ENCODE measurements at regions not wholly inside any gene's neighbourhood (a gene's known extent, or its start where the extent isn't known, plus 50 kb on each side); places are given as distances from the start of the nearest gene placed in this dataset.

DNA sequence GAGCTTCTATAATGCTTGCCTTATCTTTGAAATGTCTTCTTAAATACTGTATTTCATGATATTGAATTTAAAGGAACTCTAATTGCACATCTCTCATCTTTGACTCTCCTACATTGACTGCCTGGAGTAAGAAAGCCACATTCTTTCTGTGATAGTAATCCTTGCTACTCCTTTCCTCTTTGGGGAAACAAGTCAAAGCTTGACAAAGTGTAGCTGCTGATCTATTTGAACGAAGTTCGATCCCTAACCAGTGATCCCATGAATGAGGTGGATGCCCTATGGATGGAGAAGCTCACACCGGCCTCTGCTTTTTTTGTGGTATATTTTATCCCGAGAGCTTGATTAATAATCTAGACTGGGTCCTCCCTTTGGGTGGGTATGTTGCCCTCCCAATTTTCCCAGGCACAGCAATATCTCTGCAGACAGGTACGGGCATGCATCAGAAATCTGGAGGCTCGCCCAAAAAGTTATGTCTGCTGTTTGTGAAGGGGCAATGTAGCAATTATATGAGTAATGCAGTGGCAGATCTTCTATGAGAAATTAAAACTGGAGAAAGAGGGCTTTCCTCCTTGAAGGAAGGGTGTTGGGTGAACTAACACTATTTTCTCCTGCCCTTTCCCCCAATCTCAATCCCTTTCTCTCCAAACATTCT lies 163.0 kb upstream of the FRMD6 start:
- DNase-seq (ENCODE audit: low read depth), result no peak
- no peak overlapping the region for H3K4me3 ChIP-seq (ENCODE audit: low read length)
- TF ChIP-seq, protein P1, sequence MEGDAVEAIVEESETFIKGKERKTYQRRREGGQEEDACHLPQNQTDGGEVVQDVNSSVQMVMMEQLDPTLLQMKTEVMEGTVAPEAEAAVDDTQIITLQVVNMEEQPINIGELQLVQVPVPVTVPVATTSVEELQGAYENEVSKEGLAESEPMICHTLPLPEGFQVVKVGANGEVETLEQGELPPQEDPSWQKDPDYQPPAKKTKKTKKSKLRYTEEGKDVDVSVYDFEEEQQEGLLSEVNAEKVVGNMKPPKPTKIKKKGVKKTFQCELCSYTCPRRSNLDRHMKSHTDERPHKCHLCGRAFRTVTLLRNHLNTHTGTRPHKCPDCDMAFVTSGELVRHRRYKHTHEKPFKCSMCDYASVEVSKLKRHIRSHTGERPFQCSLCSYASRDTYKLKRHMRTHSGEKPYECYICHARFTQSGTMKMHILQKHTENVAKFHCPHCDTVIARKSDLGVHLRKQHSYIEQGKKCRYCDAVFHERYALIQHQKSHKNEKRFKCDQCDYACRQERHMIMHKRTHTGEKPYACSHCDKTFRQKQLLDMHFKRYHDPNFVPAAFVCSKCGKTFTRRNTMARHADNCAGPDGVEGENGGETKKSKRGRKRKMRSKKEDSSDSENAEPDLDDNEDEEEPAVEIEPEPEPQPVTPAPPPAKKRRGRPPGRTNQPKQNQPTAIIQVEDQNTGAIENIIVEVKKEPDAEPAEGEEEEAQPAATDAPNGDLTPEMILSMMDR (conservative IDR thresholded peaks at IDR 0.05; ENCODE audit: low read depth, low read length), result no peak

DNA sequence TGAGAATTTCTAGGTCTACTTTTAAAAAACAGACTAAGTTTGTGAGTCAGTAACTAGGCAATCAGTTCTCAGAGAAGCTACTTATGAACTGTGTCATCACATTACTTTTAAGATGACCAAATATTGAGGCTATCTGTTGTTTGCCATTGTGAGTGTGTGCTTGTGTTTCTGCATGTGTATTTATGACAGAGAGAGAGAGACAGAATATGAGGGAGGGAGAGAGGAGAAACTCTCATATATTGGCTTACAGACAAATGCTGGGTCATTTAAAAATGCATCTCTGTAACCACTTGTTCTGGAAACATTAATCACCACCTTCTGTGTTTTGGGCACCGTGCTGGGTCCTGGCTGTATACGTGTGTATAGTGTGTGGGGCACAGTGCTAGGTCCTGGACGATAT lies 161.5 kb upstream of the FRMD6 start:
- H3K4me3 ChIP-seq (ENCODE audit: low read length), result no peak overlapping the region
- no peak for DNase-seq (ENCODE audit: low read depth)
- TF ChIP-seq, protein P1 (conservative IDR thresholded peaks at IDR 0.05; ENCODE audit: low read depth, low read length), result no peak

DNA sequence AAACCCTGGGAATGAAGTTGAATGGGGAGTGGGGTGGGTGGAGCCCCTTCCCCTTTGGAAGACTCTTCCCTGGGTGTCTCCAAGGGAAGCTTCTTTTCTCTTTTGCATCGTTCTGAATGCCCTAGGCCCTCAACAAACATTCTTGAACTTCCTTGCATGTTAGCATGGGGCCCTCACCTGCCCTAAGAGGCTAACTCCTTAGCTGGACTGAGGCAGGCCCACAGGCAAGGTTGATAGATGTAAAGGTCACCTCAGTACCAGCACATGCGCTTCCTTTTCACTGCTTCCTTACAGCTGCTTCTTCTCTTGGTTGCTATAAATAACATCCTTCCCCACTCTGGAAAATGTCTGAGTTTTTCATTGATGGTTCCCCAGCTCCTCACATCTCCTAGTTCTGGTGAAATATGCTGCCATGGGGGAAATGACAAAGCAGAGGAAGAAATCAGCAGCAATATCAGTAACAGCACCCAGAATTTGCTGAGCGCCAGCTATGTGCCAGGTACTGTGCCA lies 160.6 kb upstream of the FRMD6 start:
- no peak for DNase-seq (ENCODE audit: low read depth)
- TF ChIP-seq, protein P1 (conservative IDR thresholded peaks at IDR 0.05; ENCODE audit: low read depth, low read length), result no peak
- no peak overlapping the region for H3K4me3 ChIP-seq (ENCODE audit: low read length)

DNA sequence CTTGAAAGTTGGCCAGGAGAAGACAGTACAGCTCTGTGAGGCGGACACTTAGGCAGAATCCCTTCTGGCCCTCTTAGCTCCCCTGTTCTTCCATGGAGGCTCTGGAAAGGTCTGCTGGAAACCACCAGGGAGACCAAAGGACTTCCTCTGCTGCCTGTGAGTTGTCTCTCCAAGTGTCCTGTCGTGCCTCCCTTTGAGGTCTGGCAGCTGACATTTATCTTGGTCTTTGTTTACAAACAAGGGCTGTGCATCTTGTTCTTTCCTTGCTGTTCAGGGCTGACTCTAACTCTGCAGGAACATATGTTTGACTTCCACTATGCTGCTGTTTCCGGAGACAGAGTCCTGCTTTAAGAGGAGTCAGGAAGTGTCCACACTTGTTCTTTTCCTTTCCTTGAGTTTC lies 159.9 kb upstream of the FRMD6 start:
- DNase-seq (ENCODE audit: low read depth), result no peak
- no peak overlapping the region for H3K4me3 ChIP-seq (ENCODE audit: low read length)
- TF ChIP-seq, protein P1 (conservative IDR thresholded peaks at IDR 0.05; ENCODE audit: low read depth, low read length), result no peak

DNA sequence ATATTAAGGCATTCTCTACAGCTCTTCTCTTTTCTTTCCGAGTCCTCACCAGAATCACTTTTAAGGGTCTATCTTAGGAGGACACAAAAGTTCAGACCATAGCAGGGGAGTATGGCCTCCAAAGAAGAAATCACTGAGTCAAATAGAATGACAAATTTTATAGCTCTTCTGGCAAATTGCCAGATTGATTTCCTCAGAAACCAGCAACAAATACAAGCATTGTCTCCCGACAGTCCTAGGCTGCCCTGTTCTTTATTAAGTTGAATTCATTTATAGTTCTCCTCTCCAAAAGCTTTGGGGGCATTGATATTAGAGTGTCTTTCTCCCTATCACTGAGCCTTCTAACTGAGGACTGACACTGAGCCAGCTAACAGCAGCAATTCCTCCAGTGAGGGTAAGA lies 156.4 kb upstream of the FRMD6 start:
- DNase-seq (ENCODE audit: low read depth), result no peak
- no peak overlapping the region for H3K4me3 ChIP-seq (ENCODE audit: low read length)
- TF ChIP-seq, protein P1 (conservative IDR thresholded peaks at IDR 0.05; ENCODE audit: low read depth, low read length), result no peak

DNA sequence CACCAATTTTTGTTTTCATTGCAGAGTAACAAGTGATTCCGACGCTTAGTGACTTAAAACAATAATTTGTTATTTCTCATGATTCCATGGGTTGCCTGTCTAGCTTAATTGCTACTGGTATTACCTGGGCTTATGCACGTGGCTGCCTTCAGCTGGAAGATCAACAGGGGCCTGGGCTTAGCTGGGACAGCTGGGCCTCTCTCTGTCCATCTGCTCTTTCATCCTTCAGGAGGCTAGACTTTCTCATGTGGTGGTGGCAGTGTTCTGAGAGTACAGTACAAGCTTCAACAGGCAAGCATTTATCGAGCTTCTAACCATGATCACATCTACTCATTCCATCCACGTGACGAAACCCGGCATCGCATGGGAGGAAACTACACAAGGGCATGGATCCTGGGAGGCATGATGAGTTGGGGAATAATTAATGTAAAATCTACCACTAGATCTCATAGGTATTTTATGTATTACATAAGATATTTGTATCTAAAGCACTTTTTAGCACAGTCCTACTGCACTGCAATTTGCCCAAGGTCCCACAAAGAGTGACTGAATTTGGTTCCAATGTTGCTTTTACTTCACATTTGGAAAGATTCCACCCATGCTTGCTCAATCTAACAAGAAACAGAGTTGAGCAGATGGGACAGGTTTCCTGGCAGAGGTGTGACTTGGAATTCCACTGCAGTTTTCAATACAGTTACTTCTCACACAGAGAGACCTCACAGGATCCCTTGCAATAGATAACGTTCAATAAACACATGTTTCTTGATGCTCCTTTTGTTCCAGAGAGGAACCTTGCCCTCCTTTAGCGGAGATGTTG lies 153.1 kb upstream of the FRMD6 start:
- no peak for DNase-seq (ENCODE audit: low read depth)
- H3K4me3 ChIP-seq (ENCODE audit: low read length), result no peak overlapping the region
- TF ChIP-seq, protein P1 (conservative IDR thresholded peaks at IDR 0.05; ENCODE audit: low read depth, low read length), result no peak
